Glutamatergic neuron (in vitro differentiated cells): ENCODE measurements at regions not wholly inside any gene's neighbourhood (a gene's known extent, or its start where the extent isn't known, plus 50 kb on each side); places are given as distances from the start of the nearest gene placed in this dataset.

Experiments
- DNase-seq: peaks from one replicate; pipeline ENCODE4 v3.0.0; 2022
- H3K27ac Mint-ChIP-seq: one replicate; pipeline ENCODE4 v1.8.0; 2020; ENCODE audit warnings: mild to moderate bottlenecking, mixed read lengths, inconsistent platforms; ENCODE audit not compliant: unreplicated experiment
- H3K27me3 Mint-ChIP-seq: one replicate; pipeline ENCODE4 v1.8.0; 2020; ENCODE audit warnings: mild to moderate bottlenecking, moderate library complexity, mixed read lengths, inconsistent platforms; ENCODE audit not compliant: unreplicated experiment
- H3K36me3 Mint-ChIP-seq: one replicate; pipeline ENCODE4 v1.8.0; 2020; ENCODE audit warnings: mild to moderate bottlenecking, mixed read lengths, inconsistent platforms; ENCODE audit not compliant: unreplicated experiment
- H3K4me1 Mint-ChIP-seq: one replicate; pipeline ENCODE4 v1.8.0; 2020; ENCODE audit warnings: mild to moderate bottlenecking, low read depth, mixed read lengths, inconsistent platforms; ENCODE audit not compliant: unreplicated experiment
- H3K4me3 Mint-ChIP-seq: one replicate; pipeline ENCODE4 v1.8.0; 2020; ENCODE audit warnings: mild to moderate bottlenecking, mixed read lengths, inconsistent platforms; ENCODE audit not compliant: unreplicated experiment
- H3K9me3 Mint-ChIP-seq: one replicate; pipeline ENCODE4 v1.8.0; 2020; ENCODE audit warnings: mild to moderate bottlenecking, moderate library complexity, mixed read lengths, inconsistent platforms; ENCODE audit not compliant: unreplicated experiment
- TF ChIP-seq, protein P1 (sequence below): fragments of 200-600 bp; sonication (generic); IDR thresholded peaks from one replicate; pipeline ENCODE4 v1.5.0; 2021; ENCODE audit not compliant: partially characterized antibody, unreplicated experiment

DNA sequence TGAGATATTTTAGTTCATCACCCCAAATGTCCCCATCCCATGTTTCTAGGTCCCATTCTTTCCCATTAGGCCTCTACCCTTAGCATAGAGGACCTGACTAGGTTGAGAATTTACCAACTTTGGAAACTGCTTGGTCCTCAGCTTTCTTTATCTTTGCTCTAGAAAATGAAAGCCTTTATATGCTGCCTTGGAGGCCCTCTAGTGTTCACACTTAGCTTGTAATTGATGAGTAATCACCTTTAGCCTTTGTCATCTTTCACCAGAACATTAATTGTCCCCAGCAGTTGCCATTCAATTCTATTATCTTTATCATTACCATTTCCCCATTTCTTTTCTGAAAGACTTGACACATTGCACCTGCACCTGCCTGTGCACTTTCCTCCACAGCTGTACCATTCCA, 589.2 kb upstream of the NR3C2 start:
- TF ChIP-seq, protein P1, sequence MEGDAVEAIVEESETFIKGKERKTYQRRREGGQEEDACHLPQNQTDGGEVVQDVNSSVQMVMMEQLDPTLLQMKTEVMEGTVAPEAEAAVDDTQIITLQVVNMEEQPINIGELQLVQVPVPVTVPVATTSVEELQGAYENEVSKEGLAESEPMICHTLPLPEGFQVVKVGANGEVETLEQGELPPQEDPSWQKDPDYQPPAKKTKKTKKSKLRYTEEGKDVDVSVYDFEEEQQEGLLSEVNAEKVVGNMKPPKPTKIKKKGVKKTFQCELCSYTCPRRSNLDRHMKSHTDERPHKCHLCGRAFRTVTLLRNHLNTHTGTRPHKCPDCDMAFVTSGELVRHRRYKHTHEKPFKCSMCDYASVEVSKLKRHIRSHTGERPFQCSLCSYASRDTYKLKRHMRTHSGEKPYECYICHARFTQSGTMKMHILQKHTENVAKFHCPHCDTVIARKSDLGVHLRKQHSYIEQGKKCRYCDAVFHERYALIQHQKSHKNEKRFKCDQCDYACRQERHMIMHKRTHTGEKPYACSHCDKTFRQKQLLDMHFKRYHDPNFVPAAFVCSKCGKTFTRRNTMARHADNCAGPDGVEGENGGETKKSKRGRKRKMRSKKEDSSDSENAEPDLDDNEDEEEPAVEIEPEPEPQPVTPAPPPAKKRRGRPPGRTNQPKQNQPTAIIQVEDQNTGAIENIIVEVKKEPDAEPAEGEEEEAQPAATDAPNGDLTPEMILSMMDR: no peak
- Mint-ChIP-seq H3K4me3 (no peak overlapping the region), H3K36me3 (no peaks in the 10 kb centered on the region), H3K27ac (no peak overlapping the region), H3K27me3 (peaks cover 3% of the 10 kb centered on the region), H3K4me1 (no peaks in the 10 kb centered on the region), H3K9me3 (no peaks in the 10 kb centered on the region)
- DNase-seq: no peak

DNA sequence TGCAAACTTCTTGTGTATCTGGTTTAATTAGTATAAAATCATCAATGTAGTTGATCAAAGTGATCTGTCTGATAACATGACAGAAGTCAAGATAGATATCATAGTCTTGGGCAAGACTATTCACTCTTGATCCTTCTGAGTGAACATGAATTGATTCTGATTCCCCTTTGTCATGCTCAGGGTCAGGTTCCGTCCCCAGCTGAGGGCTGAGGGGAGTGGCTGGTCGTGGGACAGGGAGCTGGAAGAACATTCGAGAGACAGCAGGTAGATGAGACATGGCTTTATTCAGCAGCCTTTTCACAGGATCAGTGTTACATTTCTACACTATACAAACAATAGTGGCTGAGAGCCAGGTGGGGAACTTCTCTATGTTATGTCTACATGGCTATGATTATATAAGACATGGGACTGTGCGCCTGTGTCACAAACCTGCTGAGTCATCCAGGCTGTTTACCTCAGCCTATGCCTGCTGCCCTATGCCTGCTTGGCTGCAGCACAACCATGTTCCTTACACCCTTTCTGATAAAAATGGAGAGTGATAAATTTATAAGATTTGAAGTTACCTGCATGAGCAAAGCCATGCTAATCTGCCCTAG, 586.9 kb upstream of the NR3C2 start:
- Mint-ChIP-seq H3K9me3 (no peaks in the 10 kb centered on the region), H3K27me3 (peaks cover 3% of the 10 kb centered on the region), H3K4me3 (no peak overlapping the region), H3K36me3 (no peaks in the 10 kb centered on the region), H3K4me1 (no peaks in the 10 kb centered on the region), H3K27ac (no peak overlapping the region)
- no peak for DNase-seq
- TF ChIP-seq, protein P1: no peak

DNA sequence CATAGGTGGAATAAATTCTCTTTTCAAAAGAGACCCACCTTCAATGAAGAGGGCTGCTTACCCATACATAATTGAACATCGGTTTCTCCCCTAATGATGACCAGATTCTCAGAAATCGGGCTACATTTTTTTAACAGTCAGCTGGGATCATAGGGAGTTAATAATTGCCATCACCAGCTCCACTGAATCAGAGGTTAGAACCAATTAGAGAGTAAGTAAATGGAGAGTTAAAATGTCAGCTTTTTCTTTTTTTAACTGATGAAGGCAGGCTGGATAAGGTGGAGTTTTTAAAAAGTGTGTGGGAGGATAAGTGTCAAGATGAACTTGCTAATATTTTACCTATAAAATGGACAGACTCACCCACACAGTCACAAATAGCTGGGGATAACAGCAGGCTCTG, 584.5 kb upstream of the NR3C2 start:
- no peaks in the 10 kb centered on the region for H3K9me3 Mint-ChIP-seq
- TF ChIP-seq, protein P1: no peak
- no peak overlapping the region for H3K27ac Mint-ChIP-seq
- DNase-seq: no peak
- no peak overlapping the region for H3K4me3 Mint-ChIP-seq
- no peaks in the 10 kb centered on the region for H3K36me3 Mint-ChIP-seq
- no peaks in the 10 kb centered on the region for H3K4me1 Mint-ChIP-seq
- peaks cover 2% of the 10 kb centered on the region for H3K27me3 Mint-ChIP-seq

DNA sequence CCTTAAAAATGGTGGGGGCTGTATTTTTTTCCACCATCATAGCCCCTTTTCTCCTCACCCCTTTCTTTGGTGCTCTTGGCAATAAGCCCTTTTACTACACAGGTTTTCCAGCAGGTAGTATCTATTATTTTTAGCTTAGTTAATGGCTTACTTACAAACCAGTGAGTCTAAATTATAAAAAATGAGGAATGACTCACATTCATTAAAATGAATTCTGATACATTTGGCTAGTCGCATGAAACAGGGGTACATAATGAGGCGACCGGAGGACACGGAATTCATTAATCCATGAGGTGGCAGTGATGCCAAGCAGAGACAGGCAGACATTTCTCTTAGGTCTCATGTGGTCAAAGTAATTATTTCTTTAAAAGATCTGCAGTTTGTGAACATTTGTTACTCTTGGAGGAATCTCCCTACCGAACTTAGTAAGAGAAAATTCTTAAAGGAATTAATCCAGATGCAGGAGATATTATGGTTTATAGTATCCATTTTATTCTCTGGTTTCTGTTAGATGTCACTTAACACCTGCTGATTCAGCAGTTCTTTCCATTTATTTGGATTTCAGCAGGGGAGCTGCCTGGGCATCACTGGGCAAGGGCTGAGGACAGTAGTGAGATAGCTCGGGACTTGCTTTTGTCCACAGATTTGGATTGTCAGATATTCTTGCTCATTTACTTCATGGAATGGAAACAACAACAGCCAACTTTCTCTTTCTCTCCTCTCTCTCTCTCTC, 575.0 kb upstream of the NR3C2 start:
- Mint-ChIP-seq H3K36me3 (no peaks in the 10 kb centered on the region), H3K27ac (no peak overlapping the region), H3K27me3 (no peaks in the 10 kb centered on the region), H3K4me1 (no peaks in the 10 kb centered on the region), H3K4me3 (no peak overlapping the region), H3K9me3 (no peaks in the 10 kb centered on the region)
- TF ChIP-seq, protein P1: no peak
- no peak for DNase-seq

DNA sequence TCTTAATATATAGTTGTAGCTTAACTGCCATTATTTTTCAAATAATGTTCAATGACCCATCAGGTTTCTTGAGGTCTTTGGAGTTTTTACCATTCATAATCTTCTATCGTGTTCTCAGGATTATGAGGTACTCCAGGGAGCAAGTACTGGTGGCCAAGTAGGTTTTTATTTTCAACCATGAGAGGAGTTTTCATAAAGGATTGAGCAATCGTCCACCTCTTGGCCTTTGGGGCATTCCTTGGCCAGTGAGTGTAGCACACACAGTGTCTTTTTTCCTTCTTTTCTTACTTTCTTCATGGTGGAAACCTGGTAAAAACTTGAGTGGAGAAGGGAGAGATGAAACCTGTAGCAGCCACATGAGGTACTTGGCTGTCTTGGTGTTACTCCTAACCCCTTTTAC, 567.0 kb upstream of the NR3C2 start:
- no peaks in the 10 kb centered on the region for H3K27me3 Mint-ChIP-seq
- DNase-seq: no peak
- no peak overlapping the region for H3K27ac Mint-ChIP-seq
- H3K9me3 Mint-ChIP-seq: no peaks in the 10 kb centered on the region
- TF ChIP-seq, protein P1: no peak
- peaks cover 3% of the 10 kb centered on the region for H3K4me1 Mint-ChIP-seq
- no peaks in the 10 kb centered on the region for H3K36me3 Mint-ChIP-seq
- H3K4me3 Mint-ChIP-seq: no peak overlapping the region
